Activated gamma-delta T cell treated with Interleukin-2 at 50 U/mL for 16 hours (primary cell): ENCODE measurements at regions not wholly inside any gene's neighbourhood (a gene's known extent, or its start where the extent isn't known, plus 50 kb on each side); places are given as distances from the start of the nearest gene placed in this dataset.
"Not testable (repeated sequence)": the region's sequence is repeated elsewhere in the genome, so short reads cannot be mapped to it uniquely, and the experiment has no call there.

Experiments
- DNase-seq: peaks from one replicate; pipeline ENCODE4 v3.0.0-alpha.2; 2020

GRCh38 chr6:12633746-12634145 is 82.8 kb upstream of the PHACTR1 start:
- not testable (repeated sequence) for DNase-seq

- DNase-seq, result no peak
These were observed 81.2 kb upstream of the PHACTR1 start for GRCh38 chr6:12635375-12635774.

GRCh38 chr6:12635813-12636212 is 80.8 kb upstream of the PHACTR1 start:
- DNase-seq, result no peak

- DNase-seq, result no peak
These were observed 80.2 kb upstream of the PHACTR1 start for GRCh38 chr6:12636336-12636735.

DNA sequence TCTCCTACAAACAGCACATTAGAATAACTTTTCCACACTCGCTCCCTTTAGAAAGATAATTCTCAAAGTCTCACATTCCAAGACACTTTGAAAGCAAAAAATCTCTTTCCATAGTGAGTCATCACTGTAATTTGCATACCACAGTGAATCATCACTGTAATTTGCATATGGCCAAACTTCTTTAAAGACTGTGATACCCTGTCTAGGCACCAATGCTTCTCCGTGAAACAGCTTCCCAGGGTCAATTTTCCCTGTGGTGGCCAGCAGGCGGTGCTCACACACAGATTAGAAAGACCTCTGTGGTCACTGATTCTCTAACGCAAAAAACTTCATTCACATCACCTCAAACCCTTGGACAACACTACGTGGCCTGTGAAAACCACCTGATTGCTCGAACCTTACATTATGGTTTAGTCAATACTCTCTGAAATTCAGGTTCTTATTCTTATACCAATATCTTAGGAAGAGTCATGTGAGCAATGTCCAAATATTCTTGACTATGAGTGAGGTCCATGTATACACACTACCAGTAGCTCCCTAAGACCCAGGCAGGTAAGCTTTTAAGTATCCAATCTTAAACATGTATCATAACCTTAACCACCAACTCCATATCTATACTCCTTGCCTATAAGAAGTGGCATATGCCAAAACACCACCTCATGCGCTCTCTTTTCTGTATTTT is 78.5 kb upstream of the PHACTR1 start:
- DNase-seq, result peak; percentile 4

DNA sequence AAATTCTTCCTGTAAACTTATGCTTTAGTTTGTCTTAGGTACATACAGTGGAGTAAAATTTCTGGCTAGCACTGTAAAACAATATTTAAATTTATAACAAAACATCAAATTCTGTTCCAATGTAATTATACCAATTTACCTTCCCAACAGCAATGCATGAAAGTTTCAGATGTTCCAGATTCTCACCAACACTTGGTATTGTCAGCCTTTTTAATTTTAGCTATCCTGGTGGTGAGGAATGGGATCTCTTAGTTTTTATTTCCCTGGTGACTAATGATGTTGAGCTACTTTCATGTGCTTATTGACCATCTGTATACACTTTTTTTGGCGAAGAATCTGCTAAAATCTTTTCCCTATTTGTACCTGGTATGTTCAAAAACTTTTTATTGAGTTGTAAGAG is 76.1 kb upstream of the PHACTR1 start:
- DNase-seq, result no peak

DNA sequence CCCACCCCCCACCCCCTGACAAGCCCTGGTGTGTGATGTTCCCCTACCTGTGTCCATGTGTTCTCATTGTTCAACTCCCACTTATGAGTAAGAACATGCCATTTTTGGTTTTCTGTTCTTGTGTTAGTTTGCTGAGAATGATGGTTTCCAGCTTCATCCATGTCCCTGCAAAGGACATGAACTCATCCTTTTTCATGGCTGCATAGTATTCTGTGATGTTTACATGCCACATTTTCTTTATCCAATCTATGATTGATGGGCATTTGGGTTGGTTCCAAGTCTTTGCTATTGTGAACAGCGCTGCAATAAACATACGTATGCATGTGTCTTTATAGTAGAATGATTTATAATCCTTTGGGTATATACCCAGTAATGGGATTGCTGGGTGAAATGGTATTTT is 74.8 kb upstream of the PHACTR1 start:
- not testable (repeated sequence) for DNase-seq

GRCh38 chr6:12645941-12646340 is 70.6 kb upstream of the PHACTR1 start:
- DNase-seq, result no peak

DNA sequence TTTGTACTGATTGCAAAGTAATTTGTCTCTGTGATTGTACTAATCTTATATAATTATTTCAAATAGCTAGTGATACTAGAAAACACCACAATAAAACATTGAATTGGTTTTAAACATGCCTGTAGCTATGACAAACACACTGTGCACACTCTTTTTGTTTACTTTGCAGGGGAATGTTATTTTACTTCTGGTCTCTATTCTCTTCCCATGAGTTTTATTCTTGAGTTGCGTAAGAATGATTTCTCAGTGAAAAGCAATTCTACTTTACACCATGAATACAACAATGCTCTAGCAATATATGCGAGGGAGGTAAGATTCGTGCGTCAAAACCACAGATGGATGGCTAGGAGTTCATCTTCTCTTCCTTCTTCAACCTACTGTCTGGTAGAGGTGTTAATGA is 68.4 kb upstream of the PHACTR1 start:
- no peak for DNase-seq

DNA sequence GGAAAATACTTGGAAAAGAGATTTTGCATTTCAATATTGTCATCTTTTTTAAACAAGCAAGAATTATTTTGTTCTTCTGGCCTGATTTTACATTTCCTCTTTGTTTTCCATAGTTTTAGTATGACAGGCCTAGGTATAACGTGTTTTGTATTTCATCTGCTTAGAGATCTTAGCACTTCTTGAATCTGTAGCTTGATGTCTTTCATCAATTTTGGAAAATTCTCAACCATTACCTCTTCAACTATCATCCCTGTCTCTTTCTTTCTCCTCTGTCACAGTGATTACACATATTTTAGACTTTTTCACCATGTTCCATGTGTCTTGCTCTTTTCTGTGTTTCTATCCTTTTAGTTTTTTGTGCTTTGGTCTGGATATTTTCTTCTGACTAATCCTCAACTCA is 67.2 kb upstream of the PHACTR1 start:
- no peak for DNase-seq

DNA sequence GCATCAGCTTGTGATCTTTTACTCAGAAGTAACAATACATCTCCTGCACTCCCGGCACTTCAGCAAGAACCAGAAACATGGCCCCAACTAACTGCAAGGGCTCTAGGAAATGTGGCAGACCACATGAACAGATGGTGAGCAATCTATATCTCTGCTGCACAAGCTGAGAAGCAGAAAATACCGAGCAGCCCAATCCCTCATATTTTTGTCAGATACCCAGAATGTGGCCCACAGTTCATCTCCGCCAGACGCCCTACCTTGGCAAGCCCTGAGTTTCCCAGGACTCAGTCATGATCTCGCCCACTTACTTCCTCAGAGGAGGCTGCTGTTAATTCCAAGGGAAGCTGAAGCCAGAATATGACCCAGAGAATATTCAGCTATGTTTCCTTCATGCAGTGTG is 63.1 kb upstream of the PHACTR1 start:
- no peak for DNase-seq

DNA sequence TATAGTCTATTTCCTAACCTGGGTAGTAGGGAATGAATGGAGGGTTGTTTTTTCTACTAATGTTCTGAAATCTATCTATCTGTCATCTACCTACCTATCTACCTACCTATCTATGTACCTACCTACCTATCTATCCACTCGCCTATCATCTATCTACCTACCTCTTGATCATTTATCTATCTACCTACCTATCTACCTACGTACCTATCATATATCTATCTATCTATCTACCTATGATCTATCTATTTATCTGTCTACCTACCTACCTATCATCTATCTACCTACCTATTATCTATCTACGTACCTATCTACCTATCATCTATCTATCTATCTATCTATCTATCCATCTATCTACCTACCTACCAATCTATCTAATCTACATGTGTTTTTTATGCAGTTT is 62.5 kb upstream of the PHACTR1 start:
- DNase-seq, result no peak

- no peak for DNase-seq
These were observed 62.1 kb upstream of the PHACTR1 start for GRCh38 chr6:12654514-12654913.

GRCh38 chr6:12656906-12657305 is 59.7 kb upstream of the PHACTR1 start:
- no peak for DNase-seq

DNA sequence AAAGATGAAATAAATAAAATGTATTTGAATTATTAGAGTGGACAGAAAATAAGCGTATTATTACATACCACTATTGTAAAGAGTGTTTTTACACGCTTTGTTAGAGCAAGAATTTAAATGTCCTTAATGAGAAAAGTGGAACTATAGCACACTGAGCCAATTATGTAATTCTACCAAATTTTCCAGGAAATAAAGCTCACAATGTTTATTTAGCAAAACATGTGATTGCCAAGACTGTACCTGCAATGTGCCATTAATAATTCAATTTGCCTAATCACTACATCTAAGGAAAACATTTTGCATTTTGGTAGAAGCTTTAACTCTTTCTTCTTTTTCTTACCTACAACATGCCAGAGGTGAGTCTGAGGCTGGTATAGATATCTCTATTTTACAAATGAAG is 58.7 kb upstream of the PHACTR1 start:
- DNase-seq, result no peak

- DNase-seq, result no peak
These were observed 55.0 kb upstream of the PHACTR1 start for GRCh38 chr6:12661432-12662089.
